NCI-H128 (cell line): ENCODE measurements at regions not wholly inside any gene's neighbourhood (a gene's known extent, or its start where the extent isn't known, plus 50 kb on each side); places are given as distances from the start of the nearest gene placed in this dataset.

Experiments
- DNase-seq: peaks from one replicate; lab custom pipeline; 2025; ENCODE audit not compliant: unreplicated experiment; lab: John Stamatoyannopoulos, UW

- no peak for DNase-seq
These were observed 112.6 kb upstream of the CCDC112 start for GRCh38 chr5:115409094-115409493.

GRCh38 chr5:115402822-115403577 is 106.5 kb upstream of the CCDC112 start:
- no peak for DNase-seq

GRCh38 chr5:115402092-115402491 is 105.6 kb upstream of the CCDC112 start:
- DNase-seq, result no peak

- no peak for DNase-seq
These were observed 102.3 kb upstream of the CCDC112 start for GRCh38 chr5:115398719-115399118.

GRCh38 chr5:115396688-115397087 is 100.2 kb upstream of the CCDC112 start:
- no peak for DNase-seq

GRCh38 chr5:115396081-115396480 is 99.6 kb upstream of the CCDC112 start:
- no peak for DNase-seq

GRCh38 chr5:115394531-115394930 is 98.1 kb upstream of the CCDC112 start:
- DNase-seq, result no peak

GRCh38 chr5:115393239-115393638 is 96.8 kb upstream of the CCDC112 start:
- no peak for DNase-seq

- DNase-seq, result no peak
These were observed 96.2 kb upstream of the CCDC112 start for GRCh38 chr5:115392611-115393010.

- no peak for DNase-seq
These were observed 95.3 kb upstream of the CCDC112 start for GRCh38 chr5:115391780-115392179.

GRCh38 chr5:115389799-115390382 is 93.4 kb upstream of the CCDC112 start:
- no peak for DNase-seq

- DNase-seq, result no peak
These were observed 92.8 kb upstream of the CCDC112 start for GRCh38 chr5:115389034-115389798.

GRCh38 chr5:115388240-115388639 is 91.8 kb upstream of the CCDC112 start:
- DNase-seq, result no peak

GRCh38 chr5:115387816-115388215 is 91.4 kb upstream of the CCDC112 start:
- DNase-seq, result no peak

- no peak for DNase-seq
These were observed 90.2 kb upstream of the CCDC112 start for GRCh38 chr5:115386657-115387056.

- DNase-seq, result no peak
These were observed 88.3 kb upstream of the CCDC112 start for GRCh38 chr5:115384587-115385375.

GRCh38 chr5:115382989-115383388 is 86.5 kb upstream of the CCDC112 start:
- no peak for DNase-seq

GRCh38 chr5:115381911-115382662 is 85.6 kb upstream of the CCDC112 start:
- no peak for DNase-seq

GRCh38 chr5:115379622-115380344 is 83.3 kb upstream of the CCDC112 start:
- DNase-seq, result no peak

- no peak for DNase-seq
These were observed 82.3 kb upstream of the CCDC112 start for GRCh38 chr5:115378754-115379153.
